H9 (cell line): ENCODE measurements at regions not wholly inside any gene's neighbourhood (a gene's known extent, or its start where the extent isn't known, plus 50 kb on each side); places are given as distances from the start of the nearest gene placed in this dataset.

Experiments
- DNase-seq: peaks from one replicate; pipeline ENCODE4 v3.0.0-alpha.2; 2017
- H2AFZ ChIP-seq: one replicate; pipeline ENCODE4 v1.6.1; 2013; ENCODE audit warnings: mild to moderate bottlenecking, low read length, control low read depth, moderate library complexity
- H2AK5ac ChIP-seq: 2 replicates; pipeline ENCODE4 v1.6.1; 2013; ENCODE audit warnings: low read length, control low read depth, mixed read lengths; ENCODE audit not compliant: insufficient read length
- H2BK120ac ChIP-seq: one replicate; pipeline ENCODE4 v1.6.1; 2013; ENCODE audit warnings: low read depth, mild to moderate bottlenecking, low read length, control low read depth, inconsistent platforms; ENCODE audit not compliant: poor library complexity, severe bottlenecking
- H2BK12ac ChIP-seq: 2 replicates; pipeline ENCODE4 v1.6.1; 2013; ENCODE audit warnings: low read length, control low read depth, mixed read lengths, low read depth; ENCODE audit not compliant: insufficient read length
- H2BK15ac ChIP-seq: 2 replicates; pipeline ENCODE4 v1.6.1; 2013; ENCODE audit warnings: low read depth, low read length, control low read depth
- H2BK20ac ChIP-seq: one replicate; pipeline ENCODE4 v1.6.1; 2013; ENCODE audit warnings: low read depth, mild to moderate bottlenecking, low read length, control low read depth, inconsistent platforms; ENCODE audit not compliant: poor library complexity, severe bottlenecking
- H2BK5ac ChIP-seq: 2 replicates; pipeline ENCODE4 v1.6.1; 2013; ENCODE audit warnings: low read length, control low read depth, mixed read lengths; ENCODE audit not compliant: insufficient read length
- H3K14ac ChIP-seq: 2 replicates; pipeline ENCODE4 v1.6.1; 2013; ENCODE audit warnings: low read length, control low read depth; ENCODE audit not compliant: insufficient read depth
- H3K18ac ChIP-seq: 2 replicates; pipeline ENCODE4 v1.6.1; 2013; ENCODE audit warnings: low read depth, mild to moderate bottlenecking, mixed read lengths, low read length, control low read depth; ENCODE audit not compliant: insufficient read length
- H3K23ac ChIP-seq: 2 replicates; pipeline ENCODE4 v1.6.1; 2013; ENCODE audit warnings: low read length, control low read depth, mixed read lengths, low read depth; ENCODE audit not compliant: insufficient read length
- H3K23me2 ChIP-seq: 2 replicates; pipeline ENCODE4 v1.6.1; 2013; ENCODE audit warnings: low read depth, mild to moderate bottlenecking, mixed read lengths, low read length, control low read depth; ENCODE audit not compliant: insufficient read length, poor library complexity, severe bottlenecking
- H3K27ac ChIP-seq: 2 replicates; pipeline ENCODE4 v1.5.1; 2013; ENCODE audit warnings: low read length, control low read depth, mixed read lengths, low read depth; ENCODE audit not compliant: insufficient read length
- H3K27me3 ChIP-seq: 2 replicates; pipeline ENCODE4 v1.6.1; 2013; ENCODE audit warnings: low read length, control low read depth, inconsistent platforms; ENCODE audit not compliant: insufficient read depth
- H3K4ac ChIP-seq: 2 replicates; pipeline ENCODE4 v1.6.1; 2013; ENCODE audit warnings: low read depth, mild to moderate bottlenecking, control low read depth, inconsistent platforms, low read length, moderate library complexity
- H3K4me1 ChIP-seq: 2 replicates; pipeline ENCODE4 v1.6.1; 2013; ENCODE audit warnings: low read length, control low read depth, inconsistent platforms; ENCODE audit not compliant: insufficient read depth
- H3K4me2 ChIP-seq: 2 replicates; pipeline ENCODE4 v1.6.1; 2013; ENCODE audit warnings: low read length, control low read depth, mixed read lengths; ENCODE audit not compliant: insufficient read length, insufficient read depth
- H3K56ac ChIP-seq: 2 replicates; pipeline ENCODE4 v1.6.1; 2013; ENCODE audit warnings: low read depth, mild to moderate bottlenecking, mixed read lengths, low read length, control low read depth; ENCODE audit not compliant: insufficient read length
- H3K79me1 ChIP-seq: 2 replicates; pipeline ENCODE4 v1.6.1; 2013; ENCODE audit warnings: low read depth, mild to moderate bottlenecking, moderate library complexity, low read length, control low read depth, inconsistent platforms; ENCODE audit not compliant: insufficient read depth, poor library complexity, severe bottlenecking
- H3K79me2 ChIP-seq: 2 replicates; pipeline ENCODE4 v1.6.1; 2013; ENCODE audit warnings: low read length, control low read depth, inconsistent platforms; ENCODE audit not compliant: insufficient read depth
- H3K9ac ChIP-seq: 2 replicates; pipeline ENCODE4 v1.6.1; 2013; ENCODE audit warnings: low read length, control low read depth, mixed read lengths; ENCODE audit not compliant: insufficient read length; ENCODE audit errors: extremely low read depth
- H3K9me3 ChIP-seq: one replicate; pipeline ENCODE4 v1.6.1; 2013; ENCODE audit warnings: low read depth, low read length, inconsistent platforms; ENCODE audit not compliant: control insufficient read depth
- H3T11ph ChIP-seq: one replicate; pipeline ENCODE4 v1.6.1; 2013; ENCODE audit warnings: mild to moderate bottlenecking, low read length, control low read depth, inconsistent platforms
- H4K20me1 ChIP-seq: one replicate; pipeline ENCODE4 v1.6.1; 2013; ENCODE audit not compliant: control insufficient read depth, insufficient read length, insufficient read depth
- H4K5ac ChIP-seq: 2 replicates; pipeline ENCODE4 v1.6.1; 2013; ENCODE audit warnings: low read depth, mild to moderate bottlenecking, mixed read lengths, low read length, control low read depth; ENCODE audit not compliant: insufficient read length
- H4K8ac ChIP-seq: replicated peaks from 2 replicates; pipeline ENCODE4 v1.6.1; 2013; ENCODE audit warnings: low read length, control low read depth, mixed read lengths, low read depth; ENCODE audit not compliant: insufficient read length
- H4K91ac ChIP-seq: 2 replicates; pipeline ENCODE4 v1.6.1; 2013; ENCODE audit warnings: low read depth, mild to moderate bottlenecking, moderate library complexity, mixed read lengths, low read length, control low read depth; ENCODE audit not compliant: insufficient read length
- H3K27ac Mint-ChIP-seq, 3 experiments: 2 replicates in 2 of 3; 3 replicates in 1 of 3; pipeline ENCODE4 v1.8.0; 2020 to 2021; ENCODE audit warnings: mixed read lengths in 3 of 3, mild to moderate bottlenecking in 1 of 3, moderate library complexity in 1 of 3
- H3K27me3 Mint-ChIP-seq: 2 replicates; pipeline ENCODE4 v1.8.0; 2021; ENCODE audit warnings: low read depth, mild to moderate bottlenecking, moderate library complexity, mixed read lengths
- H3K36me3 Mint-ChIP-seq, 3 experiments: 2 replicates in 2 of 3; 3 replicates in 1 of 3; pipeline ENCODE4 v1.8.0; 2020 to 2021; ENCODE audit warnings: low read depth in 3 of 3, mixed read lengths in 3 of 3; ENCODE audit not compliant: insufficient read depth in 1 of 3
- H3K4me1 Mint-ChIP-seq, 2 experiments: 2 replicates each; pipeline ENCODE4 v1.8.0; 2020; ENCODE audit warnings: mixed read lengths in 2 of 2
- H3K4me3 Mint-ChIP-seq, 2 experiments: 2 replicates in 1 of 2; 3 replicates in 1 of 2; pipeline ENCODE4 v1.8.0; 2020 to 2021; ENCODE audit warnings: mild to moderate bottlenecking in 2 of 2, mixed read lengths in 2 of 2, moderate library complexity in 1 of 2
- H3K9me3 Mint-ChIP-seq, 2 experiments: 2 replicates in 1 of 2; 3 replicates in 1 of 2; pipeline ENCODE4 v1.8.0; 2020; ENCODE audit warnings: mild to moderate bottlenecking in 2 of 2, mixed read lengths in 2 of 2, moderate library complexity in 1 of 2
- CTCF ChIP-seq: fragments of 200-600 bp; sonication (generic); conservative IDR thresholded peaks from 3 replicates; pipeline ENCODE4 v1.8.0; 2021; ENCODE audit warnings: antibody characterized with exemption, mild to moderate bottlenecking
- WGBS: extraction: QIAGEN DNeasy Blood & Tissue Kit; methylation state at CpG from one replicate; pipeline ENCODE4 v1.1.7; 2013; ENCODE audit warnings: missing lambda C conversion rate, low lambda C conversion rate, mixed read lengths; ENCODE audit not compliant: insufficient read length; ENCODE audit errors: extremely low coverage; 5-methylcytosine and 5-hydroxymethylcytosine counted together

GRCh38 chr2:217098435-217098834 lies 238.6 kb upstream of the TNP1 start:
- no peaks in the 10 kb centered on the region for H3K79me2 ChIP-seq
- Mint-ChIP-seq H3K9me3 (peaks cover 4 to 7% of the 10 kb centered on the region in 2 experiments; a peak in 4 of 5 replicates), H3K27me3 (no peaks in the 10 kb centered on the region), H3K27ac (no peak overlapping the region), H3K4me1 (peaks cover 2 to 6% of the 10 kb centered on the region in 2 experiments; a peak in 3 of 4 replicates), H3K4me3 (no peak overlapping the region), H3K36me3 (no peaks in the 10 kb centered on the region; a peak in 2 of 7 replicates)
- H2BK15ac ChIP-seq: no peak overlapping the region
- no peak overlapping the region for H2BK5ac ChIP-seq
- WGBS: no CpG with 5 or more reads among the region's 5 CpGs
- no peaks in the 10 kb centered on the region for H3K9me3 ChIP-seq
- H4K91ac ChIP-seq: no peak overlapping the region
- no peaks in the 10 kb centered on the region for H3K27me3 ChIP-seq
- no peaks in the 10 kb centered on the region for H3K79me1 ChIP-seq
- H3K4me1 ChIP-seq: no peaks in the 10 kb centered on the region
- no peak overlapping the region for H3K18ac ChIP-seq
- no peaks in the 10 kb centered on the region for H4K20me1 ChIP-seq
- H3K23me2 ChIP-seq: no peaks in the 10 kb centered on the region
- H2BK20ac ChIP-seq: no peak overlapping the region
- no peak overlapping the region for H2AFZ ChIP-seq
- no peak overlapping the region for H3K56ac ChIP-seq
- no peak overlapping the region for H2BK12ac ChIP-seq
- no peak overlapping the region for H4K5ac ChIP-seq
- no peak overlapping the region for H3K27ac ChIP-seq
- DNase-seq: no peak
- no peak overlapping the region for H4K8ac ChIP-seq
- 0 out of 3 replicates have a peak, but pooled peaks have one; percentile 21 for TF ChIP-seq CTCF
- no peak overlapping the region for H3K14ac ChIP-seq
- no peak overlapping the region for H3K4ac ChIP-seq
- no peak overlapping the region for H2BK120ac ChIP-seq
- no peak overlapping the region for H3K4me2 ChIP-seq
- H3K23ac ChIP-seq: no peak overlapping the region
- no peak overlapping the region for H3T11ph ChIP-seq
- no peak overlapping the region for H3K9ac ChIP-seq
- no peak overlapping the region for H2AK5ac ChIP-seq
